HepG2 (cell line): ENCODE measurements at regions not wholly inside any gene's neighbourhood (a gene's known extent, or its start where the extent isn't known, plus 50 kb on each side); places are given as distances from the start of the nearest gene placed in this dataset.

Experiments used
- ATAC-seq: fragments of 200-7000 bp; cut with Tn5 transposase; 3 replicates; pipeline ENCODE4 v1.9.1; 2020; ENCODE audit warnings: mild to moderate bottlenecking, moderate library complexity
- BruUV-seq: library from RNA; stranded (reverse); fragments of 400-500 nt; replicated peaks from 2 replicates; lab custom pipeline; 2021; lab: Mats Ljungman, UMichigan
- CTCF ChIA-PET: fragments of 300-600 bp; formaldehyde crosslinking; extraction: SDS; loops from one replicate; lab custom pipeline; 2021; ENCODE audit warnings: low total read pairs, inconsistent platforms, low intra/inter-chr PET ratio; lab: Yijun Ruan, JAX
- POLR2A ChIA-PET: fragments of 350-600 bp; sonication (Branson Sonifier 250); formaldehyde crosslinking; loops from one replicate; lab custom pipeline; 2020; ENCODE audit warnings: antibody characterized with exemption, inconsistent platforms; lab: Yijun Ruan, JAX
- DNase-seq: peaks from one replicate; pipeline ENCODE4 v3.0.0-alpha.2; 2015; ENCODE audit warnings: low spot score
- FAIRE-seq: peaks from 3 replicates; lab custom pipeline; 2011; peaks lifted over from hg19 to GRCh38; lab: Jason Lieb, UNC
- H2AFZ ChIP-seq: one replicate; pipeline ENCODE4 v1.6.1; 2011; ENCODE audit warnings: low read length, inconsistent platforms
- H3K27ac ChIP-seq: fragments of 300-600 bp; 3 replicates; pipeline ENCODE4 v1.8.0; 2011; ENCODE audit warnings: mixed run types, mild to moderate bottlenecking, mixed read lengths, low read length, inconsistent platforms; ENCODE audit not compliant: insufficient read depth; ENCODE audit errors: extremely low read length
- H3K27me3 ChIP-seq, 2 experiments: fragments of 200-600 bp in 1 of 2; 2 replicates in 1 of 2; 3 replicates in 1 of 2; pipeline versions ENCODE4 v1.6.0 to v1.8.0; 2011; ENCODE audit warnings: low read length in 2 of 2, mild to moderate bottlenecking in 2 of 2, moderate library complexity in 2 of 2, inconsistent platforms in 1 of 2; ENCODE audit not compliant: insufficient read depth in 2 of 2, control insufficient read depth in 1 of 2
- H3K36me3 ChIP-seq, 2 experiments: fragments of 200-600 bp in 1 of 2; replicated peaks in 1 of 2; 2 replicates in 1 of 2; 3 replicates in 1 of 2; pipeline versions ENCODE4 v1.5.1 to v1.8.0; 2011; ENCODE audit warnings: low read length in 2 of 2, inconsistent platforms in 1 of 2; ENCODE audit not compliant: insufficient read depth in 2 of 2, control insufficient read depth in 1 of 2
- H3K4me1 ChIP-seq: 2 replicates; pipeline ENCODE4 v1.5.1; 2012; ENCODE audit warnings: low read length, inconsistent platforms; ENCODE audit not compliant: insufficient read depth
- H3K4me2 ChIP-seq: 2 replicates; pipeline ENCODE4 v1.6.0; 2011; ENCODE audit warnings: low read depth, low read length, inconsistent platforms
- H3K4me3 ChIP-seq, 3 experiments: fragments of 200-600 bp in 1 of 3; sonication (generic), shearing (Covaris generic) in 1 of 3; replicated peaks in 1 of 3; 2 replicates each; pipeline ENCODE4 v1.5.1; 2011 to 2016; ENCODE audit warnings: low read length in 3 of 3, inconsistent platforms in 2 of 3, low read depth in 2 of 3, mild to moderate bottlenecking in 2 of 3, control low read depth in 1 of 3, mixed read lengths in 1 of 3; ENCODE audit not compliant: insufficient read depth in 1 of 3
- H3K79me2 ChIP-seq: one replicate; pipeline ENCODE4 v1.6.1; 2011; ENCODE audit warnings: low read length, inconsistent platforms; ENCODE audit not compliant: insufficient read depth
- H3K9ac ChIP-seq: 2 replicates; pipeline ENCODE4 v1.6.0; 2011; ENCODE audit warnings: mild to moderate bottlenecking, low read depth, low read length, inconsistent platforms; ENCODE audit not compliant: insufficient read depth
- H3K9me3 ChIP-seq: 2 replicates; pipeline ENCODE4 v1.5.1; 2012; ENCODE audit warnings: mild to moderate bottlenecking, low read length
- H4K20me1 ChIP-seq: 2 replicates; pipeline ENCODE4 v1.6.0; 2011; ENCODE audit warnings: inconsistent platforms, mild to moderate bottlenecking, low read length, moderate library complexity; ENCODE audit not compliant: insufficient read depth
- GFI1 ChIP-seq: sonication (generic); formaldehyde crosslinking; IDR thresholded peaks from 2 replicates; pipeline ENCODE4 v1.5.0; 2020; ENCODE audit warnings: missing genetic modification reagents, mild to moderate bottlenecking, borderline replicate concordance
- GPN1 ChIP-seq: sonication (generic); formaldehyde crosslinking; IDR thresholded peaks from 2 replicates; pipeline ENCODE4 v1.5.1; 2020; ENCODE audit warnings: missing genetic modification reagents, borderline replicate concordance
- HOXA3 ChIP-seq: sonication (generic); formaldehyde crosslinking; IDR thresholded peaks from 2 replicates; pipeline ENCODE4 v1.5.0; 2020; ENCODE audit warnings: missing genetic modification reagents
- HOXD1 ChIP-seq: sonication (generic); formaldehyde crosslinking; IDR thresholded peaks from 2 replicates; pipeline ENCODE4 v1.5.0; 2020; ENCODE audit warnings: missing genetic modification reagents
- IRF2 ChIP-seq: IDR thresholded peaks from 2 replicates; pipeline ENCODE4 v1.6.1; 2018; ENCODE audit warnings: missing genetic modification reagents, missing compliant biosample characterization
- MIER3 ChIP-seq: IDR thresholded peaks from 2 replicates; pipeline ENCODE4 v1.6.1; 2016; ENCODE audit warnings: missing compliant biosample characterization, borderline replicate concordance
- SMC3 ChIP-seq: IDR thresholded peaks from 2 replicates; pipeline ENCODE4 v1.6.1; 2011; ENCODE audit warnings: low read length, improper control_type of control experiment
- SPEN ChIP-seq: sonication (generic); formaldehyde crosslinking; IDR thresholded peaks from 2 replicates; pipeline ENCODE4 v1.5.1; 2020; ENCODE audit warnings: low read depth, mild to moderate bottlenecking, missing genetic modification reagents
- TGIF2 ChIP-seq: IDR thresholded peaks from 2 replicates; pipeline ENCODE4 v1.6.1; 2016; ENCODE audit warnings: control low read depth, missing compliant biosample characterization
- TOE1 ChIP-seq: sonication (generic); formaldehyde crosslinking; IDR thresholded peaks from 2 replicates; pipeline ENCODE4 v1.4.0; 2020; ENCODE audit warnings: mild to moderate bottlenecking, missing genetic modification reagents
- ZFYVE20 ChIP-seq: sonication (generic); formaldehyde crosslinking; IDR thresholded peaks from 2 replicates; pipeline ENCODE4 v1.8.0; 2023; ENCODE audit warnings: low read depth, mild to moderate bottlenecking, moderate library complexity, missing genetic modification reagents, borderline replicate concordance
- ZNF160 ChIP-seq: sonication (generic); formaldehyde crosslinking; IDR thresholded peaks from 2 replicates; pipeline ENCODE4 v1.8.0; 2022; ENCODE audit warnings: mild to moderate bottlenecking, inconsistent platforms, missing genetic modification reagents
- ZNF577 ChIP-seq: sonication (generic); formaldehyde crosslinking; IDR thresholded peaks from 2 replicates; pipeline ENCODE4 v1.4.0; 2020; ENCODE audit warnings: mild to moderate bottlenecking, low read depth, missing genetic modification reagents, borderline replicate concordance
- ZNF746 ChIP-seq: sonication (generic); formaldehyde crosslinking; IDR thresholded peaks from 2 replicates; pipeline ENCODE4 v1.8.0; 2022; ENCODE audit warnings: mild to moderate bottlenecking, missing genetic modification reagents
- ZNF775 ChIP-seq: sonication (generic); formaldehyde crosslinking; IDR thresholded peaks from 2 replicates; pipeline ENCODE4 v1.4.0; 2020; ENCODE audit warnings: missing genetic modification reagents, mild to moderate bottlenecking, moderate library complexity, borderline replicate concordance
- WGBS: methylation state at CpG from one replicate; pipeline ENCODE4 v1.1.6; 2017; ENCODE audit warnings: low lambda C conversion rate; 5-methylcytosine and 5-hydroxymethylcytosine counted together
- in situ Hi-C: cut with HindIII; loops from 2 replicates; pipeline ENCODE4 v1.10.0; 2017; ENCODE audit warnings: low pct_unique_long_range_greater_than_20kb; ENCODE audit not compliant: extremely low pct_ligation_motif_present
- intact Hi-C: fragments of 100-400 bp; cut with micrococcal nuclease; formaldehyde crosslinking; loops from one replicate; pipeline ENCODE4 v1.10.0; 2022; ENCODE audit not compliant: unreplicated experiment
- TF ChIP-seq, protein P1 (sequence below): sonication (generic); formaldehyde crosslinking; IDR thresholded peaks from 2 replicates; pipeline ENCODE4 v1.4.0; 2020; ENCODE audit warnings: missing genetic modification reagents
- TF ChIP-seq, protein P2 (sequence below): IDR thresholded peaks from 2 replicates; pipeline ENCODE4 v1.6.1; 2012; ENCODE audit warnings: low read length, improper control_type of control experiment
- TF ChIP-seq, protein P3 (sequence below): conservative IDR thresholded peaks from 2 replicates; pipeline ENCODE4 v1.6.1; 2018; ENCODE audit warnings: missing genetic modification reagents

DNA sequence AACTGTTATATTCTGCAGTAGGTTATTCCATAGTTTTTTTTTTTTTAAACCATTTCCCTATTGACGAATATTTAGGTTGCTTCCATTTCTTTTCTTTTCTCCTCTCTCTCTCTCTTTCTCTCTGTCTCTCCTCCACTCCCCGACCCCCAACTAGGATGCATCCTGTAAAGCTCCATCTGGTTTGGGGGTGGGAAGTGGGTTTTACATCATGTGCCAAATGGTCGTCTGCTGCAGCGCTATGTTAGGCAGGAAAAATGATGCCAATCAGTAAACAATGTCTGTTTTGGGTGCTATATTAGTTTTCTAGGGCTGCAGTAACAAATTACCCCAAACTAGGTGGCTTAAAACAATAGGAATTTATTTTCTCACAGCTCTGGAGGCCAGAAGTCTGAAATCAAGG, 465.0 kb downstream of the AACS start:
- no peak overlapping the region for H3K27ac ChIP-seq
- no peak for DNase-seq
- no peak overlapping the region for H3K9ac ChIP-seq
- in situ Hi-C loops, result loop anchor here (10.0 to 25.0 kb wide), 4 partner anchors 155 to 1857 kb away; no protein-coding TSS in a partner anchor
- intact Hi-C loops, result loop anchor here (5.0 kb wide), 3 partner anchors 152 to 1852 kb away; no protein-coding TSS in a partner anchor
- no peak overlapping the region for H2AFZ ChIP-seq
- no peak for FAIRE-seq
- H3K79me2 ChIP-seq, result no peaks in the 10 kb centered on the region
- POLR2A ChIA-PET, result no interaction called here
- no peaks in the 10 kb centered on the region for H4K20me1 ChIP-seq
- CTCF ChIA-PET, result no interaction called here
- no peak for ATAC-seq
- H3K4me1 ChIP-seq, result no peaks in the 10 kb centered on the region
- no peaks in the 10 kb centered on the region for H3K9me3 ChIP-seq
- no peak overlapping the region for H3K4me2 ChIP-seq
- no TSS peak for BruUV-seq
- no peak overlapping the region for H3K4me3 ChIP-seq
- 2% methylated on average over 4 of the region's 4 CpGs for WGBS
- 0 out of 5 replicates have a peak, but pooled peaks cover 0 to 5% of the 10 kb centered on the region in 2 experiments for H3K27me3 ChIP-seq
- no peaks in the 10 kb centered on the region for H3K36me3 ChIP-seq
- TF ChIP-seq, protein P1, sequence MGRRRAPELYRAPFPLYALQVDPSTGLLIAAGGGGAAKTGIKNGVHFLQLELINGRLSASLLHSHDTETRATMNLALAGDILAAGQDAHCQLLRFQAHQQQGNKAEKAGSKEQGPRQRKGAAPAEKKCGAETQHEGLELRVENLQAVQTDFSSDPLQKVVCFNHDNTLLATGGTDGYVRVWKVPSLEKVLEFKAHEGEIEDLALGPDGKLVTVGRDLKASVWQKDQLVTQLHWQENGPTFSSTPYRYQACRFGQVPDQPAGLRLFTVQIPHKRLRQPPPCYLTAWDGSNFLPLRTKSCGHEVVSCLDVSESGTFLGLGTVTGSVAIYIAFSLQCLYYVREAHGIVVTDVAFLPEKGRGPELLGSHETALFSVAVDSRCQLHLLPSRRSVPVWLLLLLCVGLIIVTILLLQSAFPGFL (CRISPR knock-in tag), result no peak
- TF ChIP-seq HOXD1 (CRISPR knock-in tag) (no peak), ZNF775 (no peak), GFI1 (CRISPR knock-in tag) (no peak), ZNF577 (CRISPR knock-in tag) (no peak), GPN1 (CRISPR knock-in tag) (no peak), HOXA3 (no peak), TOE1 (CRISPR knock-in tag) (no peak), ZNF160 (CRISPR knock-in tag) (no peak), IRF2 (no peak), SMC3 (no peak), ZFYVE20 (CRISPR knock-in tag) (no peak), SPEN (CRISPR knock-in tag) (no peak), ZNF746 (CRISPR knock-in tag) (no peak), MIER3 (no peak), TGIF2 (CRISPR knock-in tag) (no peak)
- TF ChIP-seq, protein P2, sequence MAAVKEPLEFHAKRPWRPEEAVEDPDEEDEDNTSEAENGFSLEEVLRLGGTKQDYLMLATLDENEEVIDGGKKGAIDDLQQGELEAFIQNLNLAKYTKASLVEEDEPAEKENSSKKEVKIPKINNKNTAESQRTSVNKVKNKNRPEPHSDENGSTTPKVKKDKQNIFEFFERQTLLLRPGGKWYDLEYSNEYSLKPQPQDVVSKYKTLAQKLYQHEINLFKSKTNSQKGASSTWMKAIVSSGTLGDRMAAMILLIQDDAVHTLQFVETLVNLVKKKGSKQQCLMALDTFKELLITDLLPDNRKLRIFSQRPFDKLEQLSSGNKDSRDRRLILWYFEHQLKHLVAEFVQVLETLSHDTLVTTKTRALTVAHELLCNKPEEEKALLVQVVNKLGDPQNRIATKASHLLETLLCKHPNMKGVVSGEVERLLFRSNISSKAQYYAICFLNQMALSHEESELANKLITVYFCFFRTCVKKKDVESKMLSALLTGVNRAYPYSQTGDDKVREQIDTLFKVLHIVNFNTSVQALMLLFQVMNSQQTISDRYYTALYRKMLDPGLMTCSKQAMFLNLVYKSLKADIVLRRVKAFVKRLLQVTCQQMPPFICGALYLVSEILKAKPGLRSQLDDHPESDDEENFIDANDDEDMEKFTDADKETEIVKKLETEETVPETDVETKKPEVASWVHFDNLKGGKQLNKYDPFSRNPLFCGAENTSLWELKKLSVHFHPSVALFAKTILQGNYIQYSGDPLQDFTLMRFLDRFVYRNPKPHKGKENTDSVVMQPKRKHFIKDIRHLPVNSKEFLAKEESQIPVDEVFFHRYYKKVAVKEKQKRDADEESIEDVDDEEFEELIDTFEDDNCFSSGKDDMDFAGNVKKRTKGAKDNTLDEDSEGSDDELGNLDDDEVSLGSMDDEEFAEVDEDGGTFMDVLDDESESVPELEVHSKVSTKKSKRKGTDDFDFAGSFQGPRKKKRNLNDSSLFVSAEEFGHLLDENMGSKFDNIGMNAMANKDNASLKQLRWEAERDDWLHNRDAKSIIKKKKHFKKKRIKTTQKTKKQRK, result no peak
- TF ChIP-seq, protein P3, sequence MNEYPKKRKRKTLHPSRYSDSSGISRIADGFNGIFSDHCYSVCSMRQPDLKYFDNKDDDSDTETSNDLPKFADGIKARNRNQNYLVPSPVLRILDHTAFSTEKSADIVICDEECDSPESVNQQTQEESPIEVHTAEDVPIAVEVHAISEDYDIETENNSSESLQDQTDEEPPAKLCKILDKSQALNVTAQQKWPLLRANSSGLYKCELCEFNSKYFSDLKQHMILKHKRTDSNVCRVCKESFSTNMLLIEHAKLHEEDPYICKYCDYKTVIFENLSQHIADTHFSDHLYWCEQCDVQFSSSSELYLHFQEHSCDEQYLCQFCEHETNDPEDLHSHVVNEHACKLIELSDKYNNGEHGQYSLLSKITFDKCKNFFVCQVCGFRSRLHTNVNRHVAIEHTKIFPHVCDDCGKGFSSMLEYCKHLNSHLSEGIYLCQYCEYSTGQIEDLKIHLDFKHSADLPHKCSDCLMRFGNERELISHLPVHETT (CRISPR knock-in tag), result no peak
